ENCODE measurements at regions not wholly inside any gene's neighbourhood (a gene's known extent, or its start where the extent isn't known, plus 50 kb on each side); places are given as distances from the start of the nearest gene placed in this dataset.

GRCh38 chr5:63719147-63719546 lies 243.1 kb downstream of the HTR1A start:
- DNase-seq, result no peak

- no peak for DNase-seq
Measured at GRCh38 chr5:63700241-63700640, 262.0 kb downstream of the HTR1A start.

- DNase-seq, result no peak
Measured at GRCh38 chr5:63697811-63698210, 264.4 kb downstream of the HTR1A start.

GRCh38 chr5:63690546-63690945 lies 271.7 kb downstream of the HTR1A start:
- DNase-seq, result no peak

- DNase-seq, result peak; percentile 58
Measured at GRCh38 chr5:63687854-63688516, 274.3 kb downstream of the HTR1A start.

GRCh38 chr5:63686938-63687337 lies 275.3 kb downstream of the HTR1A start:
- no peak for DNase-seq

GRCh38 chr5:63686181-63686580 lies 276.1 kb downstream of the HTR1A start:
- DNase-seq, result no peak

- no peak for DNase-seq
Measured at GRCh38 chr5:63685454-63685853, 276.8 kb downstream of the HTR1A start.

GRCh38 chr5:63674881-63675280 lies 287.4 kb downstream of the HTR1A start:
- no peak for DNase-seq

GRCh38 chr5:63655043-63655442 lies 307.2 kb downstream of the HTR1A start:
- DNase-seq, result peak; percentile 53

GRCh38 chr5:63650581-63650980 lies 311.7 kb downstream of the HTR1A start:
- DNase-seq, result no peak

- DNase-seq, result no peak
Measured at GRCh38 chr5:63648376-63648775, 313.9 kb downstream of the HTR1A start.

GRCh38 chr5:63629951-63630630 lies 332.2 kb downstream of the HTR1A start:
- DNase-seq, result no peak

- no peak for DNase-seq
Measured at GRCh38 chr5:63613442-63613841, 348.8 kb downstream of the HTR1A start.

- no peak for DNase-seq
Measured at GRCh38 chr5:63603996-63604395, 358.2 kb downstream of the HTR1A start.

GRCh38 chr5:63602971-63603370 lies 359.3 kb downstream of the HTR1A start:
- DNase-seq, result no peak

GRCh38 chr5:63596254-63596653 lies 366.0 kb downstream of the HTR1A start:
- no peak for DNase-seq

GRCh38 chr5:63573380-63573779 lies 388.9 kb downstream of the HTR1A start:
- DNase-seq, result no peak

GRCh38 chr5:63572740-63573139 lies 389.5 kb downstream of the HTR1A start:
- no peak for DNase-seq

GRCh38 chr5:63570752-63571151 lies 391.5 kb downstream of the HTR1A start:
- DNase-seq, result peak; percentile 57

GRCh38 chr5:63564789-63565188 lies 397.5 kb downstream of the HTR1A start:
- no peak for DNase-seq

GRCh38 chr5:63563008-63563917 lies 399.0 kb downstream of the HTR1A start:
- DNase-seq, result no peak

GRCh38 chr5:63555874-63556273 lies 406.4 kb downstream of the HTR1A start:
- DNase-seq, result peak; percentile 84

- DNase-seq, result no peak
Measured at GRCh38 chr5:63554191-63554590, 408.1 kb downstream of the HTR1A start.
